D341Med (cell line): ENCODE measurements at regions not wholly inside any gene's neighbourhood (a gene's known extent, or its start where the extent isn't known, plus 50 kb on each side); places are given as distances from the start of the nearest gene placed in this dataset.
"Not testable (repeated sequence)": the region's sequence is repeated elsewhere in the genome, so short reads cannot be mapped to it uniquely, and the experiment has no call there.

Experiments used
- DNase-seq: peaks from one replicate; pipeline ENCODE4 v3.0.0; 2012; ENCODE audit warnings: low spot score

GRCh38 chr4:135605076-135605475 lies 1403.5 kb upstream of the PABPC4L start:
- no peak for DNase-seq

DNA sequence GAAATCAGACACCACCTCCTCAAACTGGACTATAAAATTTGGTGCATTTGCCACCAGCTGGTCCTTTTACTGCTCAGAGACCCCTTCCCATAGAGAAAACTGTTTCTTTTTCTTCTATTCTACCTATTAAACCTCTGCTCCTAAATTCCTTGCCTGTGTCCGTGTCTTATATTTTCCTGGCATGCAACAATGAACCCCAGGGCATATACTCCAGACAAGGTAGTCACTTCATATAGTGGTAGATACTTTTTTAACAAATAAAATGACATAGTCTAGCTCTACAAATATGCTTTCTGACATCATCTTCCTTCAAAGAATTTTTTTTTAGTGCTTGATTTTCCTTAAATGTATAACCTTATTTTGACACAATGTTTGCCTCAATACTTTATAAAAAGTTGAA lies 1402.9 kb upstream of the PABPC4L start:
- no peak for DNase-seq

DNA sequence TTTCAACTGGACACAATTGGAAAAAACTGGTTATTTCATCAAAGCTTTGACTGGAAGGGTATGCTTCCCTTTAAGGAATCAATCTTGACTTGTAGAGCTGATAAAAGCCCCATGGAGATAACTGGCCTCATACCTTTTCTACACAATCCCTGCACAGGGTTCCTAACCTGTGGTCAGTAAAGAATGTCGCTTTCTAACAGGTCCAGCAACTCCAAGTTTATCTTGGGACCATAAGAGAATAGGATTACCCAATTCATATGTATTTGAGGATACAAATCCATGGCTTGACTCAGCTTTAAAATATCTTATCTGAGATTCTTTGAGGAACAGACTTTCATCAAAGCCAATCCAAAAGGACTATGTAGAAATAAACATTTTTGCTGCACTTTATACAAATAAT lies 1399.8 kb upstream of the PABPC4L start:
- DNase-seq, result no peak

DNA sequence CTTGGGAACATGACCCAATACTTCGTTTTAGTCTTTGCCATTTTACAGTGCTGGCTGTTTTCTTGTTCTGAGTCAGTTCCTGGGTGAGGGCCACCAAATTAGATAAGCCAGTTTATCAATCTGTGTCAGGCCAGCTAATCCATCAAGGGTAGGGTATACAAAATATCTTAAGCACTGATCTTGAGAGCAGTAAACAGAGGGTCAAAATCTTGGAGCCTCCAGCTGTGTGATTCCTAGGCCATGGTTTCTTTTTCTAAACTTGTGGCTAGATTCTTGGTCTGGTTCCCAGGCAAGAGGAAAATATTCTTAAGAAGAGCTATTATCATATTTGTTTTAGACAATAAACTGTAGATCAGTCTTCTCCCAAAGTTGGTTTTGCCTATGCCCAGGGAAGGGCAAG lies 1396.6 kb upstream of the PABPC4L start:
- DNase-seq, result no peak

DNA sequence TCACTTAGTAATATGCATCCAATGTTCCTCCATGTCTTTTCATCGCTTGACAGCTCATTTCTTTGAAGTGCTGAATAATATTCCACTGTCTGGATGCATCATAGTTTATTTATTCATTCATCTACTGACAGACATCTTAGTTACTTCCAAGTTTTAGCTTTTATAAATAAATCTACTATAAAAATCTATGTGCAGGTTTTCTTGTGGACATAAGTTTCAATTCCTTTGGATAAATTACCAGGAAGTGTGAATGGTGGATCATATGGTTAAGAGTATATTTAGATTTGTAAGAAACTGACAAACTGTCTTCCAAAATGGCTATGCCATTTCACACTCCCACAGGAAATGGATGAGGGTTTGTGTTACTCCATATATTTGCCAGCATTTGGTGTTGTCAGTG lies 1392.9 kb upstream of the PABPC4L start:
- DNase-seq, result no peak

GRCh38 chr4:135575041-135575440 lies 1373.5 kb upstream of the PABPC4L start:
- DNase-seq, result no peak

DNA sequence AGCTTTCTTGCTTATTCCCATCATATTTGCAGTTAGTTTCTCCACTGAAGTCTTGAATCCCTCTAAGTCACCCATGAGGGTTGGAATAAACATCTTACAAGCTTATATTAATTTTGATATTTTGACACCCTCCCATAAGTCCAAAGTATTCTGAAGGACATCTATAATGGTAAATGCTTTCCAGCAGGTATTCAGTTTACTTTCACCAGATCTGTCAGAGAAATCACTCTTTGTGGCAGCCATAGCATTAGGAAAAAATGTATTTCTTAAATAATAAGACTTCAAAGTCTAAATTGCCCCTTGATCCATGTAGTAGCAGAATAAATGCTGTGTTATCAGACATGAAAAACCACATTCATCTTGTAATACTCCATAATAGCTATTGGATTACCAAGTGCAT lies 1371.7 kb upstream of the PABPC4L start:
- no peak for DNase-seq

DNA sequence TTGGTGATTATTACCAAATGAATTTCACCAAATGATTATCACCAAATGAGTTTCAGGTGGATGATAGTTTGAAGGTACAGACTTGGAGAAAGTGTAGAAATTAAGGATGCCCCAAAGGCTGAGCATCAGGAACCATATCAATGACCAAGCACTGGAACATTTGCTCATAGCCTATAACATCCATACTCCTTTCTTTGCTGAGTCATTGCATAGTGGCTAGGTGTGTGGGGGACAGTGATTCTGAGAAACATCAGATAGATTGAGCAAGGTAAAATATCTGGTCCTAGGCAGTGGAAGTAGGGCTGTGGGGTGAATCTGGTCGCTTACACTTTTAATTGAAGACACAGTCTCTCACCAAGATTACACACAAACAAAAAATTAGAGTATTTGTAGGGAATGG lies 1362.5 kb upstream of the PABPC4L start:
- DNase-seq, result no peak

GRCh38 chr4:135553213-135553612 lies 1351.6 kb upstream of the PABPC4L start:
- no peak for DNase-seq

DNA sequence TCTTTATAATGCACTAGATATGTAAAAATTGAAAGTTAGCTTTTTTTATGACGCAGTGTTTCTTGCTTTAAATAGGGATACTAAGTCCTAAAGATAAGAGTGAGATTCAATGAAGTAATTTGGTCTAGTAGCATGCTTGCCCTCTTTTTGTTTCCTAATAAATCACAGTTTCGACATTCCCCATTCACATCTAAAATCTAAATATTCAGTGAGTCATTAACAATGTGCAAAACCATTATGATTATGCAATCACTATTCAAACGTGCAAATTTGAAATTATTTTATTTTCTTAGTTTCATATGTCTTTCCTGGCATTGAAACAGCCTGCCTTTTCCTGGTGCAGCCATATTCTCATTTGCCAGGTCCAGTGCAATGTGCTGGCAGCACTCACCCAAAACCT lies 1350.5 kb upstream of the PABPC4L start:
- DNase-seq, result no peak

DNA sequence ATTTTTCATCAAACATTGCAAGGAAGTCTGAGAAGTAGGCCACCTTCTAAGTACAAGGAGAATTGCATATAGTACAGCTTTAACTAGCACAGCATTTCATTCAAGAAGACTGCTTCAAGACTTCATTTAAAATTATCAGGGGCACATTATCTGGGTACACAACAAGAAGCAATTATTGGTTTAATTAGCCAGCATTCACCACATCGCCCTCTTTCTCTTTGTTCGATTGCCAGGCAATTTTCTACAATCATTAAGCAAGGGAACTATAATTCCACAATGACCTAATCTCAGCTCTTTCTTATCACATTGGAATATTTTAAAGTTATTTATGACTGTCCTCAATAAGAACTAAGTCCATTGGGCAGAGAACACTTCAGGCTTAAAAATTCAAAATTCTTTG lies 1347.1 kb upstream of the PABPC4L start:
- DNase-seq, result no peak

DNA sequence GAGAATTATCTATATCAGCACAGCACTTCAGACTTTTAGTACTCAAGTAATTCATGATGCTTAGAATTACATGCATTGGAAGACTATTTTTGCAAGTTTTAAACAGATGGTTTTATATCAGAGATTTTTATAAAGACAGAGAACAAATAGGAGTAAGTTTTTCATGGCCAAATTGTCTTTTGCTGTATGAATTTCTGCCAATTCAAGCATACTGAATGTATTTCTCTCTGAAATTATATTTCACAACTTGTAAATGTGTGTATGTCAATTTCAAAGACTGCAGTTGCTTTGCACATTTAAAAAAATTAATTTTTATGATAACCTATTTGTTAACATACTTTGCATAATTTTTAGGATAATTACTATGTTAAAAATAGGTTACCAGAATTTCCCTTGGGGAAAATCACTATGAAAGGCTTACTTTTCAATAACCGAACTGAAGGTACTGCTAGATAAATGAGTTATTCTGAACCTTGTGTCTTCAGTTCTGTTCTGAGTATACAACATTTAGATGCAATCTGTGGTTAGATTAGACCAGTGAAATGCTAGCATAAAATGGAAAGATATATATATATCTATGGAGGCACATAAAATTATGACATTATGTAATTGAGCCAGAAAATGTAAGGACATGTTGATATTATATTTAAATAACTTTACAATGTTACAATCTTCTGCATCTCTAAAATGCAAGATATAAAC lies 1344.2 kb upstream of the PABPC4L start:
- DNase-seq, result no peak

- DNase-seq, result no peak
These were observed 1337.1 kb upstream of the PABPC4L start for GRCh38 chr4:135538698-135539097.

GRCh38 chr4:135533053-135533452 lies 1331.5 kb upstream of the PABPC4L start:
- no peak for DNase-seq

DNA sequence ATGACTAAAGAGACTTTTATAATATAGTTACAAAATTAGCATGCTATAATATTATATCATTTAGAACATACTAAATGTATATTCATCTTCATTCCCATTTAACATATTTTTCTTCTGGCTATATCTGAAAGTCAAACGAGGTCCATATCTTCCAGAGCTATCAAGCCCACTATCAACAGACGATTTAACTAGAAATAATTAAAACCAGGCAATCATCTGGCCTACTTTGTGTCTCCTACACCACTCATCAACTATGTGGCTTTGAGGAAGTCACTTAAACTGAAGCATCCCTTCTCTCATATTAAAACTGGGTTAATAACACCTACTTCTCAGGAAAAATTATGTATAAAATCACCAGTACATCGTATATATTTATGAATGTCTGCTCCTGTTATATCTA lies 1330.5 kb upstream of the PABPC4L start:
- DNase-seq, result no peak

GRCh38 chr4:135515295-135515694 lies 1313.7 kb upstream of the PABPC4L start:
- DNase-seq, result no peak

DNA sequence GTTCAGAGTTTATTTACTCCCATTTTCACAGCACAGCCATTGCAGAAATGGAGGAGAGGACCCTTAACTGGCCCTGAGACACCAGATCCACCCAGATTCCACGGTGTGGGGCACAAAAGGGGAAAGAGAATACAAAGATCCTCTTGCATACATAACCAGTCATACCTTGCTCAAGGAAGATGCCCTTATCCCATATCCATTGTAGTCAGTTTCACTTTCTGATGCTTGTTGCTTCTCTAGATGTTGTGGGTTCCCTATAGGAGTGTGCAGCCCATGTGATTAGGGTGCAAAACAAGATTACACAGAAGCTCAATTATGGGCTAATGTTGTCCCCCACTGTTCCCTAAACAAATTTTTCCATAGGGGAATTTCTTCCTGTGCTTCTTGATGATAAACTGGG lies 1309.0 kb upstream of the PABPC4L start:
- DNase-seq, result no peak

DNA sequence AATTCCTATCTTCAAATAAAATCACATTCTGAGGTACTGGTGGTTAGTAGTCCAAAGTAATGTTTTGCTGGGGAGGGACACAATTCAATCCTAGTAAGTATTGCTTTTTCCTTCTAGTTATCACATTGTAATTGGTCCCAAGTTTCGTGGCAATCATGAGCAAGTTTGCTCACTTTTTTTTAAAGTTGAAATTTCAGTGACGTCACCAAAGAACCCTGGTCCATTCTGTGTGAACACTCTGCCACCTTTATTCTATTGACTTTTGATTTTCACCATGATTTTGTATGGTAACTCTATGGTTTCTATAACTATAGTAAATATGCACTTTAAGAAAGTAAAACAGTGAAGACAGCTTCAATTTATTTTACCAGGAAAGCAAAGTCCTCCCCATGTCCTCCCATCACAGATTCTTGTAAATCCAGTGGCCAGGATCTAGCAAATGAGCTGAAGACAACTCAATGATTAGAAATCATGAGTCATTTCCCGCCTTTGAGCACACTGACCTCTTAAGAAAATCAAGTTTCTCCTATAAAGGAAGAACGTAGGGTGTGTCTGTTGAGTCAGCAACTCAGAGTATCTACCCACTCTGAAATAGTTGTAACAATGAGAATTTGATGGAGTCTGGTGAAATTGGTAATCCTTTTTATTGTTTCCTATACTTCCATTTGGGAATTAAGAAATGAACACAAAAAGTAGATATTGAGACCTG lies 1306.6 kb upstream of the PABPC4L start:
- DNase-seq, result no peak

- DNase-seq, result no peak
These were observed 1296.1 kb upstream of the PABPC4L start for GRCh38 chr4:135497563-135498152.

DNA sequence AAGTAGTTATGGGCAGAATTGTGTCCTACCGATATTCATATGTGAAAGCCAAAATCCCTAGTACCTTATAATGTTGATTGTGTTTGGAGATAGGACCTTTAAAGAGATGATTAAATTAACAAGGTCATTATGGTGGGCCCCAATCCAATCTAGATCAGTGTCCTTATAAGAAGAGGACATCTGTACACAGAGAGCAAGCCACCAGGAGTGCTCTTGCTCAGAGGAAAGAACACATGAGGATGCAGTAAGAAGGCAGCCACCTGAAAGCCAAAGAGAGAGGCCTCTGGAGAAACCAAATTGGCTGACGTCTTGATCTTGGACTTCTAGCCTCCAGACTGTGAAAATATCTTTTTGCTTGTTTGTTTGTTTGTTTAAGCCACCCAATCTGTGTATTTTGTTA lies 1290.8 kb upstream of the PABPC4L start:
- no peak for DNase-seq

DNA sequence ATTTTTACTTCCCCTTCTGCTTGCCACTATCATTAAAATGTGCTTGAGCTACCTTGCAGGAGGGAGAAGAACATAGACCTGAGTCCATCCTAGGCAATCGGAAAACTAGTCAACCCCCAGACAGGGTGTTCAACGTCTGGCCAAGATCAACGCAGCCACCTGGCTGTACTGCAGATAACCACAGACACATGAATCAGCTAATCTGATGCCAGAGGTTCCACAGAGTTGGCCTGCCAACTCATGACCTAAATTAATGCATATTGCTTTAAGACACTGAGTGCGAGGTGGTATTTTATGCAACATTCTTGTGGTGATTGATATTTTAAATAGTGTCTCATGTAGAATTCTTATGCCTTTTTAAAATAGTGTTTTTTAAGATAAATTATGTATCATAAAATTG lies 1283.8 kb upstream of the PABPC4L start:
- DNase-seq, result peak; percentile 15

- DNase-seq, result no peak
These were observed 1274.7 kb upstream of the PABPC4L start for GRCh38 chr4:135476272-135476671.

DNA sequence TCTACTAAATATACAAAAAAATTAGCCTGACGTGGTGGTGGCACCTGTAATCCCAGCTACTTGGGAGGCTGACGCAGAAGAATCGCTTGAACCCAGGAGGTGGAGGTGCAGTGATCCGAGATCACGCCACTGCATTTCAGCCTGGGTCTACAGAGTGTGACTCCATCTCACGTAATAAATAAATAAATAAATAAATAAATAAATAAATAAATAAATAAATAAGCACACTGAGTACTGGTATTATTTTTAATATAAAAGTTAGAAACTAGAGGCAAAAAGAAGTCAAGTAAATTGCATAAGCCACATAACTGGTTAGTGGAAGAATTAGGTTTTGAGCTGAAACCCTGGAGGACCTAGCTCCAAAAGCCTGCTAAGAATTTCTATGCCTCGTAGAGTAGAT lies 1262.7 kb upstream of the PABPC4L start:
- DNase-seq, result no peak

- not testable (repeated sequence) for DNase-seq
These were observed 1246.0 kb upstream of the PABPC4L start for GRCh38 chr4:135447598-135447997.
